GM18951 (cell line): ENCODE measurements at regions not wholly inside any gene's neighbourhood (a gene's known extent, or its start where the extent isn't known, plus 50 kb on each side); places are given as distances from the start of the nearest gene placed in this dataset.

ENCODE experiments used
- POLR2A ChIP-seq: IDR thresholded peaks from 4 replicates; pipeline ENCODE4 v1.6.1; 2011; ENCODE audit warnings: mild to moderate bottlenecking; ENCODE audit not compliant: insufficient read length, insufficient read depth; ENCODE audit errors: extremely low read depth
- in situ Hi-C: fragments of 300-500 bp; cut with MboI; formaldehyde crosslinking; loops from one replicate; pipeline ENCODE4 v1.12.0; 2022; ENCODE audit warnings: low sequenced_read_pairs, mixed read lengths, inconsistent platforms; ENCODE audit not compliant: unreplicated experiment

DNA sequence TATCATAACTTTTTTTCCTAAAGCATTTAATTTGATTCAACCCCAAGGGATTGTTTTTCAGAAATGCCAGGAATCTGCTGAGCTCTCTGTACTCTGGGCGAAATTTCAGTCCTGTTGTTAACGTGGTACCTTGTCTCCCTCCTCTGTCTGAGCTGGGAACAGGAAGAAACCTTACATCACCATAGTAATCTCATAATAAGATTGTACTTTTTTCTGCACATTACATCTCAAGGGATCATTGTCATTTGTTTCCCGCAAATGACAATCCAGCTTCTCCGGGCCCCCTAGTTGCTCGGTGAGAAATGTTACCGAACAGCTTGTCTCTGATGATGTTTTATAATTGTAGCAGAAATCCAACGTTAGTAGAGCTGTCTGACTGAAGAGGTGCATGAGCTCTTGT, 152.7 kb upstream of the ERCC4 start:
- no peak for TF ChIP-seq POLR2A
- in situ Hi-C loops = no loop called here

DNA sequence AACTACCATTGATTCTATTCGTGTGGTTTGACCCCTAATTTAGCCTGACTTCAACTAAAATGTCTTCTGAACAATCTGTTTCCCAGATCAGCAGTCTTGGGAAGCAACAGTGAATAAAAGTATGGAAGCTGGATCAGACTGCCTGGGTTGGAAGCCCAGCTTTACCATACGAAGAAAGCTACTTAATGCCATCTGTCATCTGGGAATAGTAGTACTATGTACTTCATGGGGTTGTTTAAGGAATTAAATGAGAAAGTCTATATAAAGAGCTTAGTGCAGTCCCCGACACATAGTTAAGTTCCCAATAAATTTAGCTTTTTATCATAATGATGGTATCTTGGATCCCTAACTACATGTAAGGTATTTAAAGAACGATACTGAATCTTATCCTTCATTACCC, 151.5 kb upstream of the ERCC4 start:
- TF ChIP-seq POLR2A = no peak
- in situ Hi-C loops = no loop called here

DNA sequence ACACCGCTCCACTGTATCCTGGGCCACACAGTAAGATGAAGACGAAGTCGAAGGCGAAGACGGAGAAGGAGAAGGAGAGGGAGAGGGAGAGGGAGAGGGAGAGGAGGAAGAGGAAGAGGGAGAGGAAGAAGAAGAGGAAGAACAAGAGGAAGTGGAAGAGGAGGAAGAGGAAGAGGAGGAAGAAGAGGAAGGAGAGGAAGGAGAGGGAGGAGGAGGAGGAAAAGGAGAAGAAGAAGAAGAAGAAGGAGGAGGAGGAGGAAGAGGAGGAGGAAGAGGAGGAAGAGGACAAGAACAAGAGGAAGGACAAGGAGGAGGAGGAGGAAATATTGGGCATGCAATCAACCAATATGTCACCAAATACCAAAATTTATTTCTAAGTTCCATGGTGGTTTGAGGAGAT, 149.5 kb upstream of the ERCC4 start:
- no peak for TF ChIP-seq POLR2A
- in situ Hi-C loops = no loop called here

DNA sequence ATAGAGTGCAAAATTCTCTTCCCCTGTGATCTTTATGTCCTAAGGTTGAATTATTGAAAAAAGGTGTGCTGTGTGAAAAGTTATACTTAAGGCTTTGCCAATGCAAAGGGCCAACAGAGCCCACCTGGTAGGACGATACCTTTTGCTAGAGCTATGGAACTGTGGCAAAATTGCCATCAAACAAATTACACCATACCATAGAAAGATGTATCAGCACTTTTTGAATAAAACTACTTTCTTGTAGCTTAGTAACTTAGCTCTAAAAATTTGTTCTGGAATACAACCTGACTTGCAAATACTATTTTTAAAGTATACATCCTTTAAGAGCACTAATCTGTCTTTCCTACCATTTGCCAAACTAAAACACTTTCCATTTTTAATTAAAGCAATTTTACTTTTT, 147.2 kb upstream of the ERCC4 start:
- in situ Hi-C loops = no loop called here
- no peak for TF ChIP-seq POLR2A

DNA sequence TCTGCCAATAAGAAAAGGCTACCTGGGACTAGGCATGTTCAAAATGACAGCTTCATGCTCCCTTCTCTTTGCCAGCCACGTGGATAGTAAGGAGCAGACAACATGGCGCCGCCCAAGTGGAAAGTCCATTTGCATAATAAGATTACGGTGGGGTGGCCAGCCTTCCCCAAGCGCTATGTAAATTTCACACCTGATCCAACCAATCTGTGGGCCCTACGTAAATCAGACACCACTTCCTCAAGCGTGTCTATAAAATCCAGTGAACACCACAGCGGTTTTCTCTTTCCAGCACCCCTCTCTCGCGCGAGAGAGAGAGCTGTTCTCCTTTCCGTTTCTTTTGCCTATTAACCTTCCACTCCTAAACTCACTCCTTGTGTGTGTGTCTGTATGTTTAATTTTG, 140.3 kb upstream of the ERCC4 start:
- no peak for TF ChIP-seq POLR2A
- in situ Hi-C loops = no loop called here

DNA sequence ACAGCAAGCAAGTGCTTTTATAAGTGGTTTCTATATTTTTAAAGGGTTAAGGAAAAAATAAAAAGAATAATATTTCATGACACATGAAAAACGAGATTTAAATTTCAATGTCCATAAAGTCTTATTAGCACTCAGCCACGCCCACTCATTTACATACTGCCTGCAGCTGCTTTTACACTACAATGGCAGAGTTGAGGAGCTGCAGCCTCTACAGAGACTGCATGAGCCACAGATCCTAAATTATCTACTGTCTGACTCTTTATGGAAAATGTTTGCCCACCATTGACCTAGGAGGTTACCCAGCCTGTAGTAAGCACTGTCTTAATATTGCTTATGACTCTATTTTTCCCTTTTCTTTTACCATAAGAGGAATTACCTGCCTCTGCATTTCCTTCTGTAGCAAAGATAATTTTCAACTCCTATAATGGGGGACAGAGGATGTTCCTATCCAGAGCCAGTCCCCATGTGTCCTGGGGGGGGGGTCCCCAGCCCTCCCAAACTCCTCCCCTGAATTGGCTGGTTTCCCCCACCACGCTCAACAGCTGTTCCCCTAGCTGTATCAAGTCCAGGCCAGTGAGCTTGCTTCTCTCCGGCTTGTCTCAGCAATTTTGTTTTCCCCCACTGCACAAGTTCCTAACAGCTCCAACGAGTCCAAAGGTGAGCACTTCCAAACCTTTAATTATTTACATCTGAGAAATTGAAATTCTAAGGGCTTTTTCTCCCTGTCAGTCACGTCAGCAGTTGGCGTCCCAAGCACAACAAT, 139.4 kb upstream of the ERCC4 start:
- TF ChIP-seq POLR2A = no peak
- in situ Hi-C loops = no loop called here

DNA sequence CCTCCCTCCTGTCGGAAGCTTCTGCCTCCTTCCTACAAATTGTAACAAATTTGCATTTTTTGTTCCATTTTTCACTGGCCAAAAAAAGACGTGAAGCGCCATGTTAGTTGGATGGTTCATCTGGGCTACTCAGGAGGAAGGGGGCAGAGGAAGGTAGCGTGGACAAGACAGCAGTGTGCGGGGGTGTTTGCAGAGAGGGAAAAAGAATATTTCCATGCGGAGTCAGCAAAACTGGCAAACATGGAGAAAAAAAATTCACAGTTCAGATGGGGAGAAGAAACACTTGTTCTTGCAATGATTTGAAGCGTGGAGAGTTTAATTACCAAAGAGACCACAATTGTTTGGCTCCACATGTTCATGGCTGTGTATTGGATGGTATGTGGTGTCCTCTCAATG, 138.8 kb upstream of the ERCC4 start:
- no peak for TF ChIP-seq POLR2A
- in situ Hi-C loops = no loop called here

DNA sequence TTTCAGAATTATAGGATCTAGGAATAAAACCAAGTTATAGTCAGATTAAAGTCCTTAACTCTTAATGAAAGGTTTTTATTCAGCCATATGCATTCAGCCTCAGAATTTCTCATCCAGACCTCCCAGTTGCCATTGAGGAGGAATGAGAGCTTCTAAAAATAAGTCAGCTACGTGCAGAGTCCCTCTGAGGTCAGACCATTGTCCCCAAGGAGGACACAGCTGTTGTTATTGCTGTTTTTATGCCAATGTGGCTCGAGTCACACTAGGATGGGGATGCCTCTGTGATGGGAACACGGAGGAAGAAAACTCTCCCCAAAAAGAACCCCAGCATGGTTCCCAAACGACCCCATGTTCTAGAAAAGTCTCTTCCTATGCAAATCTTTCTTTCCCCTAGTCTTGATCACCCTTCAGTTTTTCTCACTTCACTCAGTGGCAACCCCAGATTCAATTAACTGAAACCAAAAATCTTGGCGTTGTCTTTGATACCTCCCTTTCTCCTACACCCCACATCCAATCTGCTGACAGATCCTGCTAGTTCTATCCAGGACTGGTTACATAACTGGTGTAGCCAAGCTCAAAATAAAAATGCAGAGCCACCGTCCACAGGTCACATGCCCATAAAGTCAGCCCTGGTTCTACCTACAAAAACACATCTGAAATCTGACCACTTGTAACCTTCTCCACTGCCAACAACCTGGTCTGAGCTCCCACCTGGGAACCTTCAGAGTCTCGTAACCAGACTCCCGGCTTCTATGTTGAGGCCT, 138.2 kb upstream of the ERCC4 start:
- in situ Hi-C loops = no loop called here
- TF ChIP-seq POLR2A = no peak

DNA sequence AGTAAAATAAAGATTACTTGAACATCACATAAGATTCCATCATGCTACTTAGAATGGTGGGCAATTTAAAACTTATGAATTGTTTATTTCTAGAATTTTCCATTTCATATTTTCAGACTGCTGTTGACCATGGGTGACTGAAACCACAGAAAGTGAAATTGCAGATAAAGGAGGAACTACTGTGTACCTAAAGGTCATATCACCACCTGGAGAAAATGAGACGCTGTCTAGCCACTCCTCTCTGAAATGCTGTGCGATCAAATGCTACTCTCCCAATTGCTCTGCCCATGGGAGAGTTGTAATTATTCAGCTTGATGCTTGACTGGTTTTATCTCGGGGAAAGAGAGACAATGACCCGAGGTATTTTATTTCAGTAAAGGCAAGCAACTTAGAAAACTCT, 128.9 kb upstream of the ERCC4 start:
- in situ Hi-C loops = no loop called here
- TF ChIP-seq POLR2A = no peak

DNA sequence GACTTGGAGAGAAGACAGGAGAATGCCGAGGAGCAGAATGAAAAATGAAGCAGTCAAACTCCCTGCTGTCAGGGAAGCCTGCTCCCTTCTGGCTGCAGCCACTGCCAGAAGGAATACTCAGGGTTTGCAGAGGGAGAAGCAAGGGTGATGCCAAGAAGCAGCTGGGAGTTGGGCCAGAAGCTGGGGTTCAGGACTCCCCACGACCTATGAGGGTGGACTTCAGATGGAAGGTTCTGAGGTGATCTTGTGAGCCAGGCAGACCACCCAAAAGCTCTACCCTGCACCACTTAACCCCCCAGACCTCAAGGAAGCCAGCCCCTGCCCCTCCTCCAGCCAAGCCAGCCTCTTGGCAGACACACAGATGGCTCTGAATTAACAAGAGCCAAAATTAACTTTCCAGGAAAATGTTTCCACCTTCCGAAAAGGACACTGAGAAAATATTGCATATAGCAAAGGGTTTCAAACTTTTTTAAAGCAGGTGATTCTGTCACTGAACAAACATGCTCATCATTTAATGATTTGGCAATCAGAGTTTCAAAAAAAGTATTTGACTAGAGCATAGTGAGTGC, 126.0 kb upstream of the ERCC4 start:
- TF ChIP-seq POLR2A = no peak
- in situ Hi-C loops = no loop called here

DNA sequence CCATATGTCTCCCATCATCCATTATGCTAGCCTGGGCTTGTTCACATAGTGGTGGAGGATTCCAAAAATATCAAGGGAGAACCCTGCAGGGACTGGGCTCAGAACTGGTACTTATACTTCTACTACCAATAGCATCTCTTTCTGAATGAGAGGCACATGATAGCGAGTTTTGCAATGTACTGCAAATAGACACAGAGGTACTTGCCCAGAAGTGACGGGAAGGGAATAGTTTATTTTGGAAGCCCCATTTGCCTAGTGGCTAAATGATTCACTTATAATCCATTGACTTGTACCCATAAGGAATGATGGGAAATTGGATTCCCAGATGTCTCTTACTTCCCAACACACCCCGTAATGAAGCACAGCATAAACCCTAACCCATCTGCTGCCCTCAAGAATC, 124.8 kb upstream of the ERCC4 start:
- TF ChIP-seq POLR2A = no peak
- in situ Hi-C loops = no loop called here

DNA sequence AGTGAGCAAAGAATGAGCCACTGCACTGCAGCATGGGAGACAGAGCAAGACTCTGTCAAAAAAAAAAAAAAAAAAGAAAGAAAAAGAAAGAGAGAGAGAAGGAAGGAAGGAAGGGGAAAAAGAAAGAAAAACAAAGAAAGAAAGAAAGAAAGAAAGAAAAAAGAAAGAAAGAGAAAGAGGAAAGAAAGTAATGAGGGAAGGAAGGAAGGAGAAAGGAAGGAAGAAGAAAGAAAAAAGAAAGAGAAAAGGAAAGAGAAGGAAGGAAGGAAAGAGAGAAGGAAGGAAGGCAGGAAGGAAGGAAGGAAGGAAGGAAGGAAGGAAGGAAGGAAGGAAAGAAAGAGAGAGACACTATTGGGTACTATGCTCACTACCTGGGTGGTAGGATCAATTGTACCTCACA, 122.2 kb upstream of the ERCC4 start:
- in situ Hi-C loops = no loop called here
- no peak for TF ChIP-seq POLR2A

DNA sequence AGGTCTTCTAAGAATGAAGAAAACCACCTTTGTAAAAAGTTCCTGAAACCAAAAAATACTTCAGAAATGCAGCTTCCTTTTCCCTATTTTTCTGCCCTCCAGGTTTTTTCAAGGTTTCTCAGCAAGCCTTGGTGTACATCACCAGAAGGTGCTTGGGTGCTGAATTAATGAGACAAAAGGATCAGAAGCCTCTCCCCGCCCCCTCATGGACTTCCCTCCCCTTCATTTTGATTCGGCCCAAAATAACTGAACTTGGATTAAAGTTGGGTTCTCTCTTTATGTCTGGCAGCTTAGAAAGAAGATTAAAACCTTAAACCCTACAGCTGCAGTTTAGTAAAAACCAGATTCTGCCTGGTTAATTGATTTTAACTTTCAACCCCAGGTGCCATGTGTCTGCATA, 121.7 kb upstream of the ERCC4 start:
- in situ Hi-C loops = no loop called here
- TF ChIP-seq POLR2A = no peak

DNA sequence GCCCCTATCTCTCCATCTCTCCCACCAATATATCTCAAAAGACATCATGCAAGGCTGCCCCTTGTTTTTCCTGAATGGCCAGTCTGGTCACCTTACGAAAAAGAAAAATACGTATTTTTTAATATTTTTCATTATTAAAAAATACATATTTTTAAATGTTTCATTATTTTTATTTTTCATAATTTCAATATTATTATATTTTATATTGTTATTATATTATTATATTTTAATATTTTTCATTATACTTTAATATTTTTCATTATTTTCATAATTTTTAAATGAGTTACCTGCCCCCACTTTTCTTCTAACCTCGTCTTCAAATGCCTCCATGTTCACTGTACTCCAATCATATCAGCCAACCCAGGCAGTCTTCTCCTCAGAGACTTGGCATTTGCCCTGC, 116.0 kb upstream of the ERCC4 start:
- no peak for TF ChIP-seq POLR2A
- in situ Hi-C loops = no loop called here
